ENCODE measurements at regions not wholly inside any gene's neighbourhood (a gene's known extent, or its start where the extent isn't known, plus 50 kb on each side); places are given as distances from the start of the nearest gene placed in this dataset.
"Not testable (repeated sequence)": the region's sequence is repeated elsewhere in the genome, so short reads cannot be mapped to it uniquely, and the experiment has no call there.

- no peak for DNase-seq
These were observed 707.7 kb upstream of the NOVA1 start for GRCh38 chr14:27305441-27305945.

- not testable (repeated sequence) for DNase-seq
These were observed 714.9 kb upstream of the NOVA1 start for GRCh38 chr14:27312730-27313129.

- no peak for DNase-seq
These were observed 716.4 kb upstream of the NOVA1 start for GRCh38 chr14:27314231-27314630.

GRCh38 chr14:27315477-27315876, 717.6 kb upstream of the NOVA1 start:
- no peak for DNase-seq

DNA sequence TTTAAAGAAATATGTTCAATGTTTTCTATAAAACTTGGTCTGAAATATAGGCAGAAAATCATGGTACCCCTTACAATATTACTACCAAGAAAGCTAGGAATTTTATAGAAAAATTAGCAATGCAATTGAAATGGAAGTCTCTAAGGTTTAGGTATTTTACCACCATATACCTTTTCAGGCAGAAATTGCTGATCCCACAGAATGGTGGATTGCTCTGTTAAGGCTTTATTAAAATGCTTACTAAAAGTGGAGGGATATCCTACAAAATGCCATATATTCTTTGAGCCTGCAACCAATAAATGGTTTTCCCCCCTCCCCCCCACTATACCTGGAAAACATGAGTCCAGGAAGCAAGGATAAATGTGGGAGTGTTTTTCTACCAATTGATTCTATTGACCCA, 718.1 kb upstream of the NOVA1 start:
- no peak for DNase-seq

GRCh38 chr14:27318774-27319420, 721.1 kb upstream of the NOVA1 start:
- no peak for DNase-seq

- no peak for DNase-seq
These were observed 722.4 kb upstream of the NOVA1 start for GRCh38 chr14:27320261-27320660.

DNA sequence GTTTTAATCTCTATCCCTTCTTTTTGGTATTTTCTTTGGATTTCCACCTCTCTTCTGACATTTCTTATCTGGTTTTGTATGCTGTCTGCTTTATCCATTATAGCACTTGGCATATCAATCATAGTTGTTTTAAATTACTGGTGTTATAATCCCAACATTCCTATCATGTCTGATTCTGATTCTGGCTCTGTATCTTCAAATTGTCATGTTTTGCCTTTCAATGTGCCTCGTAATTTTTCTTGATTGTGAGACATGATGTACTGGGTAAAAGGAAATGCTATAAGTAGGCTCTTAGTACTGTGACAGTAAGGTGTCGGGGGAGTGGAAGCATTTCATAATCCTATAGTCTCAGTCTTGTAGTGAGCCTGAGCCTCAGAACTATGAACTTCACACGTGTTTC, 729.3 kb upstream of the NOVA1 start:
- DNase-seq, result no peak

GRCh38 chr14:27338012-27338411, 740.2 kb upstream of the NOVA1 start:
- DNase-seq, result no peak

DNA sequence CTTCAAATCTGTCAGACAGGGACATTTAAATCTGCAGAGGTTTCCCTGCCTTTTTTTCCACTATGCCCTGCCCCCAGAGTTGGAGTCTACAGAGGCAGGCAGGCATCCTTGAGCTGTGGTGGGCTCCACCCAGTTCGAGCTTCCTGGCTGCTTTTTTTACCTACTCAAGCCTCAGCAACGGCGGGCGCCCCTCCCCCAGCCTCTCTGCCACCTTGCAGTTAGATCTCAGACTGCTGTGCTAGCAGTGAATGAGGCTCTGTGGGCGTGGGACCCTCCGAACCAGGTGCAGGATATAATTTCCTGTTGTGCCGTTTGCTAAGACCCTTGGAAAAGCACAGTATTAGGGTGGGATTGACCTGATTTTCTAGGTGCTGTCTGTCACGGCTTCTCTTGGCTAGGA, 765.2 kb upstream of the NOVA1 start:
- DNase-seq, result not testable (repeated sequence)

DNA sequence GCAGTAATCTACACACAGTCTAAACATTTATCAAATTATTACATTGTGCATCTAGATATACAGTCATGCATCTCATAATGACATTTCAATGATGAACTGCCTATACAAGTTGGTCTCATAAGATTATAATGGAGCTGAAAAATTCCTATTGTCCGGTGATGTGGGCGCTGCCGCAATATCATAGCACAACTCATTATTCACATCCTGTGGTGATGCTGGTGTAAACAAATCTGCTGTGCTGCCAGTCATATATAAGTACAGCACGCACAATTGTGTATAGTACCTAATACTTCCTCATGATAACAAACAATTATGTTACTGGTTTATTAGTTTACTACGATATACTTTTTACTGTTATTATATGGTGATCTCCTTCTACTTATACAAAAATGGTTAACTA, 768.8 kb upstream of the NOVA1 start:
- DNase-seq, result no peak

DNA sequence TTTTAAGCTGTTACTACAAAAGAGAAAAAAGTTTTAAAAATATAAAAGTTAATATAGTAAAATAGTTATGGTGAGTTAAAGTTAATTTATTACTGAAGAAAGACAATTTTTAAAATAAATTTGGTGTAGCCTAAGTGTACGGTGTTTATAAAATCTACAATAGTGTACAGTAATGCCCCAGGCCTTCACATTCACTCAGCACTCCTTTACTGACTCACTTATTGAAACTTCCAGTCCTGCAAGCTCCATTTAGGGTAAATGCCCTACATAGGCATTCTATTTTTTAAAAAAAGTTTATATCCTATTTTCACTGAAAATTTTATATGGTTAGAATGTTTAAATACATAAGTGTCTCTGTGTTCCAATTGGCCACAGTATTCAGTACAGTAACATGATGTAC, 769.5 kb upstream of the NOVA1 start:
- no peak for DNase-seq

- DNase-seq, result no peak
These were observed 772.2 kb upstream of the NOVA1 start for GRCh38 chr14:27370074-27370473.

DNA sequence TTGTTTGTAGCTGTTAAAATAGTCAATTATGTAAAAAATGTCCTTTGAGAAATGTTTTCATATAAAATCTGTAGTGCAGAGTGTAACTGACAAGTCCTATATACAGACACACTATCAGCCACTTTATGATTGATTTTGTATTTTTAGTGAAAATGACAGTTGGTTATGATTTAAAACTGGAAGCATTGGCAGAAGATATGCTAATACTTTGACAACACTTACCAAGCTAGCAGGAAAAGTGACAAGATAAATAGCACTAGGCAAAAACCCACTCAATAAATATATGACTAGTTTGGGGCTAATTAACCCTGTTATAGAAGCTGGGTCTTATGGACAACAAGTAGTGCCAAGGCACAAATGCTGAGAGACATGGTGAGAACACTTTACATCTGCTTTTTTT, 772.9 kb upstream of the NOVA1 start:
- no peak for DNase-seq

- DNase-seq, result no peak
These were observed 773.4 kb upstream of the NOVA1 start for GRCh38 chr14:27371209-27371608.

GRCh38 chr14:27371868-27372267, 774.0 kb upstream of the NOVA1 start:
- DNase-seq, result no peak

- no peak for DNase-seq
These were observed 774.9 kb upstream of the NOVA1 start for GRCh38 chr14:27372771-27373170.

- DNase-seq, result no peak
These were observed 786.3 kb upstream of the NOVA1 start for GRCh38 chr14:27384124-27384523.

GRCh38 chr14:27386391-27386790, 788.6 kb upstream of the NOVA1 start:
- no peak for DNase-seq

GRCh38 chr14:27387463-27387862, 789.6 kb upstream of the NOVA1 start:
- DNase-seq, result no peak

- DNase-seq, result no peak
These were observed 791.6 kb upstream of the NOVA1 start for GRCh38 chr14:27389402-27389801.

DNA sequence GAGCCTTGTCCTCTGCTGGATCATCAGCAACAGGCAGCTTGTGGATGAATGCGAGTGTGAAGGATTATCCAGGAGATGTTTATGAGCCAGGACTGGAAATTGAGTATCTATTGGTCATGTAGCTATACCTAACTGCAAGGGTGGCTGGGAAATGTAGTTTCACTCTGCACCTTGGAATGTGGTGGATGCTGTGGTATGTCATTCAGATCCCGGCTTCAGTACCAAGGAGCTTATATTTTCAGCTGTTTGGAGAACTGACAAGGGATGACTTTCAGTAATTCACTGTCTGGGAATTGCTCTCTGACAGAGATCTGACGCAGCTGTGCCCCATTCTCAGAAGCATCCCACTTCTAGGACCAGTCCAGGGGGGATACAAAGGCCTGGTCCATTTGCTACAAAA, 792.3 kb upstream of the NOVA1 start:
- DNase-seq, result no peak

DNA sequence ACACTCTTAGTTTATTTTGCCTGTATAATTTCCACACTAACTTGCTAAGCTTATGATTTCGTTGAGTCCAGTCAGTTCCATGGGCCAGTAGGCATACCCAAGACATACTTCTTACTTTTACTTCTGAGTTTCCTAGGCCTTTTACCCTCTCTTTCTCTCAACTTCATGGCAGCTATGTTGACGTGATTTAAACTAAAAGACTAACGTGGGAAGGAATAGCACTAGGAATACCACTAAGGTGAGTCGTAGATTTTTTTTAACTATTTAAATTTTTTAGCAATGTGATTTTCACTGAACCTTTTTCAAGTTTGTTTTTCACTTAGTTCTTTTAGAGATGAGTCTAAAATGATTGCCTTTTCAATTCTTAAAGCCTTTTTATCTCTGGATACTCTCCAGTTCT, 793.5 kb upstream of the NOVA1 start:
- no peak for DNase-seq

DNA sequence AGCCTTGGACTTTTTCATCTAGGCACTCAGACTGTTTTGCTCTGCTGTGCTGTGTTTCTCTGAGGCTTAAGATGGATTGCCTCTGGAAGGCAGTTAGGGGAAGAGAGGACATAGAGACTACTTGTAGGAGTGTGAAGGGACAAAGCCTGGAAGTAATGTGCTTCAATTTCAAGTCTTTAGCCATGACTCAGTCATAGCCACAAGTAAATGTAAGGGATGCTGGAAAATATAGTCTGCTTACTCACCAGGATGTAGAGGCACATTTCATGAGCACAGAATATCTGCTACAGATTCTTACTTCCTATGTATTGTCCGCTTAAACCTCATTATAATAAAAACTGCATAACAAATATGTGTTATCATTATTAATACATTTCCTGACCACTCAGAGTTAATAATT, 794.3 kb upstream of the NOVA1 start:
- DNase-seq, result no peak

GRCh38 chr14:27409944-27410343, 812.1 kb upstream of the NOVA1 start:
- DNase-seq, result no peak
